ENCODE measurements at regions not wholly inside any gene's neighbourhood (a gene's known extent, or its start where the extent isn't known, plus 50 kb on each side); places are given as distances from the start of the nearest gene placed in this dataset.

GRCh38 chr13:72139192-72139591 lies 272.2 kb upstream of the DACH1 start:
- Histone ChIP-seq H3K4me3 (ENCODE audit: low read length) (no peak overlapping the region), H3K36me3 (ENCODE audit: control insufficient read depth, insufficient read depth, low read length) (no peaks in the 10 kb centered on the region), H3K9me3 (ENCODE audit: control insufficient read depth, insufficient read depth, low read length) (no peaks in the 10 kb centered on the region), H3K4me1 (ENCODE audit: control insufficient read depth, insufficient read depth, low read length) (no peaks in the 10 kb centered on the region), H3K27me3 (ENCODE audit: control insufficient read depth, insufficient read depth, low read length) (no peaks in the 10 kb centered on the region), H3K27ac (ENCODE audit: low read length) (no peak overlapping the region)
- no CpG with 5 or more reads among the region's 1 CpG for WGBS (ENCODE audit: insufficient coverage, insufficient read length)
- DNase-seq (ENCODE audit: low read depth, low spot score), result no peak

- Histone ChIP-seq H3K27me3 (ENCODE audit: control insufficient read depth, insufficient read depth, low read length) (no peaks in the 10 kb centered on the region), H3K36me3 (ENCODE audit: control insufficient read depth, insufficient read depth, low read length) (no peaks in the 10 kb centered on the region), H3K4me3 (ENCODE audit: low read length) (no peak overlapping the region), H3K9me3 (ENCODE audit: control insufficient read depth, insufficient read depth, low read length) (no peaks in the 10 kb centered on the region), H3K27ac (ENCODE audit: low read length) (no peak overlapping the region), H3K4me1 (ENCODE audit: control insufficient read depth, insufficient read depth, low read length) (peaks cover 1% of the 10 kb centered on the region; the same call in 1 of the 2 replicates)
- no peak for DNase-seq (ENCODE audit: low read depth, low spot score)
- no CpG with 5 or more reads among the region's 2 CpGs for WGBS (ENCODE audit: insufficient coverage, insufficient read length)
These were observed 265.1 kb upstream of the DACH1 start for GRCh38 chr13:72132075-72132474.

DNA sequence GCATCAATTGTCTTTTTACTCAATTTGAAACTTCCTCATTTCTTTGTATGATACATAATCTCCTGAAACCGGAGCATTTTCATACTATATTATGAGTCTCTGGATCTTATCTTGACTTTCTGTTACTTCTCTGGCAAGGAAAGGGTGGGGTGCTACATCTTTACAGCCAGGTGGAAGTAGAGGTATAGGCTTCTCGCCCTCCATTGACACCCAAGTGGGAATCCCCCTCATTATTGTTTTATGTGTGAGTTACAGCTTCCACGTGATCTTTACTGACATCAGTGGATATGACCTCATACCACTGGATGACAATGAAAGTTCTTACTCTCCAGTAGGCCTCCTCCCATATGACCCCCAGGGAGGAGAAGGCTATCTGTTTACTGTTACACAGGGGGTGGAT lies 262.1 kb upstream of the DACH1 start:
- no peaks in the 10 kb centered on the region for H3K27me3 ChIP-seq (ENCODE audit: control insufficient read depth, insufficient read depth, low read length)
- H3K9me3 ChIP-seq (ENCODE audit: control insufficient read depth, insufficient read depth, low read length), result no peaks in the 10 kb centered on the region
- DNase-seq (ENCODE audit: low read depth, low spot score), result no peak
- no peak overlapping the region for H3K27ac ChIP-seq (ENCODE audit: low read length)
- H3K4me3 ChIP-seq (ENCODE audit: low read length), result no peak overlapping the region
- no peaks in the 10 kb centered on the region for H3K36me3 ChIP-seq (ENCODE audit: control insufficient read depth, insufficient read depth, low read length)
- H3K4me1 ChIP-seq (ENCODE audit: control insufficient read depth, insufficient read depth, low read length), result peaks cover 1% of the 10 kb centered on the region; the same call in 1 of the 2 replicates
- no CpG with 5 or more reads among the region's 3 CpGs for WGBS (ENCODE audit: insufficient coverage, insufficient read length)

DNA sequence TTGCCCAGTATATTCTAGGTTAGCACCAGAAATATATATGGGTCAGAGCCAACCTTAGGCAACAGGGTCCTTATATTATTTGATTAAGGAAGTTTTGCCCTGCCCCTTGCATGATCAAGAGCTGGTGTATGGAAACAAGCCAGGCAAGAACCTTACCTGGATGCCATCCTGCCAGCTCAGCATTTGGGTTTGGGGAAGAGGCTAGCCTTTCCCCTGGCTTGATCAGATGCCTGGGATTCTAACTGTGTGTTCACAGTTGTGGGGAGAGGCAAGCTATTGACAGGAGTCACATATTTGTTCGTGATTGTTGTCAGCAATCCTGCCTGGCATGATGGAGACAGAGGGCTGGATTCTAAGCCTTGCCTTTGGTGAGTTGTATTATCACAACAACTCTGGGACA lies 260.0 kb upstream of the DACH1 start:
- peaks cover 2% of the 10 kb centered on the region; the same call in 1 of the 2 replicates for H3K4me1 ChIP-seq (ENCODE audit: control insufficient read depth, insufficient read depth, low read length)
- no peak for DNase-seq (ENCODE audit: low read depth, low spot score)

GRCh38 chr13:72126424-72126823 lies 259.4 kb upstream of the DACH1 start:
- Histone ChIP-seq H3K4me3 (ENCODE audit: low read length) (no peak overlapping the region), H3K27ac (ENCODE audit: low read length) (no peak overlapping the region), H3K27me3 (ENCODE audit: control insufficient read depth, insufficient read depth, low read length) (no peaks in the 10 kb centered on the region), H3K9me3 (ENCODE audit: control insufficient read depth, insufficient read depth, low read length) (no peaks in the 10 kb centered on the region), H3K4me1 (ENCODE audit: control insufficient read depth, insufficient read depth, low read length) (peaks cover 3% of the 10 kb centered on the region; the same call in 1 of the 2 replicates), H3K36me3 (ENCODE audit: control insufficient read depth, insufficient read depth, low read length) (no peaks in the 10 kb centered on the region)
- no CpG with 5 or more reads among the region's 2 CpGs for WGBS (ENCODE audit: insufficient coverage, insufficient read length)
- DNase-seq (ENCODE audit: low read depth, low spot score), result no peak

More for the DNA sequence above, 260.0 kb upstream of the DACH1 start:
- no CpG with 5 or more reads among the region's 1 CpG for WGBS (ENCODE audit: insufficient coverage, insufficient read length)
- H3K27me3 ChIP-seq (ENCODE audit: control insufficient read depth, insufficient read depth, low read length), result no peaks in the 10 kb centered on the region
- no peaks in the 10 kb centered on the region for H3K9me3 ChIP-seq (ENCODE audit: control insufficient read depth, insufficient read depth, low read length)
- H3K27ac ChIP-seq (ENCODE audit: low read length), result no peak overlapping the region
- no peak overlapping the region for H3K4me3 ChIP-seq (ENCODE audit: low read length)
- H3K36me3 ChIP-seq (ENCODE audit: control insufficient read depth, insufficient read depth, low read length), result no peaks in the 10 kb centered on the region

- H3K4me1 ChIP-seq (ENCODE audit: control insufficient read depth, insufficient read depth, low read length), result peaks cover 4% of the 10 kb centered on the region; the same call in 1 of the 2 replicates
- DNase-seq (ENCODE audit: low read depth, low spot score), result no peak
- H3K27ac ChIP-seq (ENCODE audit: low read length), result no peak overlapping the region
- H3K36me3 ChIP-seq (ENCODE audit: control insufficient read depth, insufficient read depth, low read length), result no peaks in the 10 kb centered on the region
- no peaks in the 10 kb centered on the region for H3K27me3 ChIP-seq (ENCODE audit: control insufficient read depth, insufficient read depth, low read length)
- H3K4me3 ChIP-seq (ENCODE audit: low read length), result no peak overlapping the region
- WGBS (ENCODE audit: insufficient coverage, insufficient read length), result no CpG with 5 or more reads among the region's 3 CpGs
- no peaks in the 10 kb centered on the region for H3K9me3 ChIP-seq (ENCODE audit: control insufficient read depth, insufficient read depth, low read length)
These were observed 258.6 kb upstream of the DACH1 start for GRCh38 chr13:72125561-72125960.

GRCh38 chr13:72122661-72123255 lies 255.8 kb upstream of the DACH1 start:
- WGBS (ENCODE audit: insufficient coverage, insufficient read length), result no CpG with 5 or more reads among the region's 3 CpGs
- no peak overlapping the region for H3K27ac ChIP-seq (ENCODE audit: low read length)

GRCh38 chr13:72121466-72121865 lies 254.5 kb upstream of the DACH1 start:
- DNase-seq (ENCODE audit: low read depth, low spot score), result no peak
- no peaks in the 10 kb centered on the region for H3K27me3 ChIP-seq (ENCODE audit: control insufficient read depth, insufficient read depth, low read length)
- no peaks in the 10 kb centered on the region for H3K36me3 ChIP-seq (ENCODE audit: control insufficient read depth, insufficient read depth, low read length)
- H3K9me3 ChIP-seq (ENCODE audit: control insufficient read depth, insufficient read depth, low read length), result no peaks in the 10 kb centered on the region
- no peak overlapping the region for H3K27ac ChIP-seq (ENCODE audit: low read length)
- H3K4me3 ChIP-seq (ENCODE audit: low read length), result no peak overlapping the region
- peaks cover 3% of the 10 kb centered on the region; the same call in 1 of the 2 replicates for H3K4me1 ChIP-seq (ENCODE audit: control insufficient read depth, insufficient read depth, low read length)
- no CpG with 5 or more reads among the region's 3 CpGs for WGBS (ENCODE audit: insufficient coverage, insufficient read length)

More at GRCh38 chr13:72122661-72123255, 255.8 kb upstream of the DACH1 start:
- DNase-seq (ENCODE audit: low read depth, low spot score), result no peak
- Histone ChIP-seq H3K9me3 (ENCODE audit: control insufficient read depth, insufficient read depth, low read length) (no peaks in the 10 kb centered on the region), H3K4me3 (ENCODE audit: low read length) (no peak overlapping the region), H3K36me3 (ENCODE audit: control insufficient read depth, insufficient read depth, low read length) (no peaks in the 10 kb centered on the region), H3K4me1 (ENCODE audit: control insufficient read depth, insufficient read depth, low read length) (peaks cover 4% of the 10 kb centered on the region; the same call in 1 of the 2 replicates), H3K27me3 (ENCODE audit: control insufficient read depth, insufficient read depth, low read length) (no peaks in the 10 kb centered on the region)

DNA sequence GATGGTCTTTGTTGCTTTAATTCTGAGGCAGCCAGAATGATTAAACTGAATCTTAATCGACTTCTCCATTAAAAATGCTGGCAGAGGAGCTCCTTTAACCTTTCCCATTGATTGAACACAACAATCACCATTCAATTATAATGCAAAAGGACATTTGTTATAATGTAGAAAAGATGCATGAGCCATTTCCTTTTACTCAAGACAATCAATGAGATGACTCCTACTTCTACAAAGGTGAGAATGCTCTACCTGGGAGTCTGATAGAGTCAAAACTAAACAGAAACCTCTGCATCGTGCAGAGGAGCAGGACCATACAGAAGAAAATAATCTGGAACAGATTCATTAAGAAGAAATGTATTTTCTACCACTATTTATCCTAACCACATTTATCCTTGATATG lies 253.6 kb upstream of the DACH1 start:
- H3K9me3 ChIP-seq (ENCODE audit: control insufficient read depth, insufficient read depth, low read length), result no peaks in the 10 kb centered on the region
- H3K4me1 ChIP-seq (ENCODE audit: control insufficient read depth, insufficient read depth, low read length), result peaks cover 3% of the 10 kb centered on the region; the same call in 1 of the 2 replicates
- no peak overlapping the region for H3K4me3 ChIP-seq (ENCODE audit: low read length)
- DNase-seq (ENCODE audit: low read depth, low spot score), result no peak
- no CpG with 5 or more reads among the region's 2 CpGs for WGBS (ENCODE audit: insufficient coverage, insufficient read length)
- H3K36me3 ChIP-seq (ENCODE audit: control insufficient read depth, insufficient read depth, low read length), result no peaks in the 10 kb centered on the region
- no peaks in the 10 kb centered on the region for H3K27me3 ChIP-seq (ENCODE audit: control insufficient read depth, insufficient read depth, low read length)
- no peak overlapping the region for H3K27ac ChIP-seq (ENCODE audit: low read length)

DNA sequence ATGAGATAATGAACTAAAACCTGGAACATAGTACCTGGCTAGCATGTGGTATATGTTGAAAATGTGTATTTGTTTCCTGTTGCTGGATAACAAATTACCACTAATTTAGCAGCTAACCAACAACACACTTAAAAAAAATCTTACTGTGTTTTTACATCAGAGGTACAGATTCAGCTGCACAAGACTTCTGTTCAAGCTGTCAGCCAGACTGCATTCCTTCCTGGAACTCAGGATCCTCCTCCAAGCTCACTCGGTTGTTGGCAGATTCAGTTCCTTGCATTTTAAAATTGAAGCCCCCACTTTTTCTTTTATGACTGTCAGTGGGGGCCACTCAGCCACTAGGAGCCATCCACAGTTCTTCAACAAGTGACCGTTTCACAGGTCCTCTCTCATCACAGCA lies 246.9 kb upstream of the DACH1 start:
- H3K36me3 ChIP-seq (ENCODE audit: control insufficient read depth, insufficient read depth, low read length), result no peaks in the 10 kb centered on the region
- no peaks in the 10 kb centered on the region for H3K9me3 ChIP-seq (ENCODE audit: control insufficient read depth, insufficient read depth, low read length)
- no peak overlapping the region for H3K27ac ChIP-seq (ENCODE audit: low read length)
- no peak for DNase-seq (ENCODE audit: low read depth, low spot score)
- no CpG with 5 or more reads among the region's 2 CpGs for WGBS (ENCODE audit: insufficient coverage, insufficient read length)
- no peaks in the 10 kb centered on the region for H3K27me3 ChIP-seq (ENCODE audit: control insufficient read depth, insufficient read depth, low read length)
- H3K4me3 ChIP-seq (ENCODE audit: low read length), result no peak overlapping the region
- no peaks in the 10 kb centered on the region for H3K4me1 ChIP-seq (ENCODE audit: control insufficient read depth, insufficient read depth, low read length)

DNA sequence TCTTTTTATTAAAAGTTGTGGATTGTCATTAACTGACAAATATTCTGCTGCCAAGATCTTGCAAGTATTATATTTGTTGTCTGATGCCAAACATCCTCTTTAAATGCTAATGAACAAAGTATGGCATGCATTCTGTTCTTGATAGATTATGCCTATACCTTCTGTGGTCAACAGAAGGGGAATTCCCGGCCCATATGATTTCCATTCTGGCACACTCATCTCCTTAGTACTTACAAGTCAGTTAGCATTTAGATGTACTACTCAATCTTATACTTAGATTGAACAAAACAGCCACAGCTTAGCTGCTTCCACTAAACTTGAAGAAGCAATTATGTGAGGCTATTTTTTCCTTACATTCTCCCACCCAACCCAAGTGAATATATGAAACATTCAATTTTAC lies 246.1 kb upstream of the DACH1 start:
- Histone ChIP-seq H3K4me1 (ENCODE audit: control insufficient read depth, insufficient read depth, low read length) (no peaks in the 10 kb centered on the region), H3K36me3 (ENCODE audit: control insufficient read depth, insufficient read depth, low read length) (no peaks in the 10 kb centered on the region), H3K27me3 (ENCODE audit: control insufficient read depth, insufficient read depth, low read length) (no peaks in the 10 kb centered on the region), H3K4me3 (ENCODE audit: low read length) (no peak overlapping the region), H3K9me3 (ENCODE audit: control insufficient read depth, insufficient read depth, low read length) (no peaks in the 10 kb centered on the region), H3K27ac (ENCODE audit: low read length) (no peak overlapping the region)
- no CpG with 5 or more reads among the region's 1 CpG for WGBS (ENCODE audit: insufficient coverage, insufficient read length)
- DNase-seq (ENCODE audit: low read depth, low spot score), result no peak
